Thyroid gland (tissue), 4 donors: ENCODE measurements at regions not wholly inside any gene's neighbourhood (a gene's known extent, or its start where the extent isn't known, plus 50 kb on each side); places are given as distances from the start of the nearest gene placed in this dataset.

ENCODE experiments used
- DNase-seq, 2 donors: peaks; one replicate each; pipeline ENCODE4 v3.0.0-alpha.2; 2019
- H3K27ac ChIP-seq, 3 donors: fragments of 200-600 bp; sonication (generic); 1 replicate in 2 of 3; 2 replicates in 1 of 3; pipeline ENCODE4 v1.5.1; 2016 to 2019; ENCODE audit warnings: mild to moderate bottlenecking in 1 of 3, moderate library complexity in 1 of 3
- H3K27me3 ChIP-seq: fragments of 200-600 bp; sonication (generic); one replicate; pipeline ENCODE4 v1.5.1; 2019
- H3K36me3 ChIP-seq, 2 donors: fragments of 200-600 bp; sonication (generic); one replicate each; pipeline ENCODE4 v1.5.1; 2016 to 2019
- H3K4me1 ChIP-seq, 2 donors: fragments of 200-600 bp; sonication (generic); one replicate each; pipeline ENCODE4 v1.5.1; 2017 to 2019
- H3K4me3 ChIP-seq, 3 donors: fragments of 200-600 bp; sonication (generic); replicated peaks in 1 of 3; 1 replicate in 2 of 3; 2 replicates in 1 of 3; pipeline ENCODE4 v1.5.1; 2016; ENCODE audit warnings: mild to moderate bottlenecking in 1 of 3
- H3K9me3 ChIP-seq: fragments of 200-600 bp; sonication (generic); one replicate; pipeline ENCODE4 v1.5.1; 2017
- CTCF ChIP-seq, 6 experiments: fragments of 200-600 bp in 3 of 6; fragments of 450-650 bp in 3 of 6; sonication (generic) in 3 of 6; IDR thresholded peaks; one replicate each; pipeline ENCODE4 v1.5.1; 2016 to 2019; ENCODE audit warnings: antibody characterized with exemption in 6 of 6, mild to moderate bottlenecking in 2 of 6, inconsistent platforms in 1 of 6, moderate library complexity in 1 of 6
- POLR2A ChIP-seq, 2 donors: fragments of 450-650 bp; IDR thresholded peaks; one replicate each; pipeline ENCODE4 v1.6.1; 2017; ENCODE audit warnings: antibody characterized with exemption in 2 of 2, mild to moderate bottlenecking in 2 of 2, moderate library complexity in 1 of 2
- WGBS, 2 donors: methylation state at CpG; one replicate each; pipeline ENCODE4 v1.1.5; 2017; 5-methylcytosine and 5-hydroxymethylcytosine counted together
- intact Hi-C: fragments of 100-400 bp; cut with DNase I; formaldehyde crosslinking; loops from one replicate; pipeline ENCODE4 v1.15.1; 2023

GRCh38 chr3:190718097-190718496, 144.4 kb downstream of the GMNC start:
- no peak overlapping the region for H3K27ac ChIP-seq
- DNase-seq, result no peak
- H3K9me3 ChIP-seq, result no peaks in the 10 kb centered on the region
- H3K4me3 ChIP-seq, result no peak overlapping the region
- H3K36me3 ChIP-seq, result no peaks in the 10 kb centered on the region
- no peaks in the 10 kb centered on the region for H3K4me1 ChIP-seq
- no peak for TF ChIP-seq POLR2A (IDR thresholded peaks at IDR 0.05)
- no peak for TF ChIP-seq CTCF (IDR thresholded peaks at IDR 0.05)
- no peaks in the 10 kb centered on the region for H3K27me3 ChIP-seq
- 73 to 80% methylated on average over 5 of the region's 5 CpGs for WGBS, 2 donors
- intact Hi-C loops, result no loop called here

- no peaks in the 10 kb centered on the region for H3K4me1 ChIP-seq
- no peak overlapping the region for H3K4me3 ChIP-seq
- TF ChIP-seq CTCF (IDR thresholded peaks at IDR 0.05) (no peak), POLR2A (IDR thresholded peaks at IDR 0.05) (no peak)
- H3K27ac ChIP-seq, result no peak overlapping the region
- no peaks in the 10 kb centered on the region for H3K27me3 ChIP-seq
- no peak for DNase-seq
- 80 to 82% methylated on average over 3 of the region's 3 CpGs for WGBS, 2 donors
- intact Hi-C loops, result no loop called here
- no peaks in the 10 kb centered on the region for H3K9me3 ChIP-seq
- no peaks in the 10 kb centered on the region for H3K36me3 ChIP-seq
These were observed 145.5 kb downstream of the GMNC start for GRCh38 chr3:190716961-190717360.

GRCh38 chr3:190716211-190716610, 146.3 kb downstream of the GMNC start:
- Histone ChIP-seq H3K27ac (no peak overlapping the region), H3K27me3 (no peaks in the 10 kb centered on the region), H3K4me1 (no peaks in the 10 kb centered on the region), H3K4me3 (no peak overlapping the region), H3K36me3 (no peaks in the 10 kb centered on the region), H3K9me3 (no peaks in the 10 kb centered on the region)
- intact Hi-C loops, result no loop called here
- DNase-seq, result no peak
- 63 to 76% methylated on average over 2 of the region's 2 CpGs for WGBS, 2 donors
- TF ChIP-seq CTCF (IDR thresholded peaks at IDR 0.05), result no peak
- TF ChIP-seq POLR2A (IDR thresholded peaks at IDR 0.05), result no peak

GRCh38 chr3:190710723-190711122, 151.8 kb downstream of the GMNC start:
- 93 to 96% methylated on average over 3 of the region's 3 CpGs for WGBS, 2 donors
- Histone ChIP-seq H3K9me3 (no peaks in the 10 kb centered on the region), H3K36me3 (no peaks in the 10 kb centered on the region), H3K4me3 (no peak overlapping the region), H3K4me1 (no peaks in the 10 kb centered on the region), H3K27me3 (no peaks in the 10 kb centered on the region), H3K27ac (no peak overlapping the region)
- intact Hi-C loops, result no loop called here
- no peak for DNase-seq
- no peak for TF ChIP-seq CTCF (IDR thresholded peaks at IDR 0.05)
- TF ChIP-seq POLR2A (IDR thresholded peaks at IDR 0.05), result no peak

- WGBS, 2 donors, result 54 to 56% methylated on average over 2 of the region's 2 CpGs
- intact Hi-C loops, result no loop called here
These were observed 153.1 kb downstream of the GMNC start for GRCh38 chr3:190709351-190709773.

More at GRCh38 chr3:190709351-190709773, 153.1 kb downstream of the GMNC start:
- Histone ChIP-seq H3K27ac (no peak overlapping the region), H3K4me1 (no peaks in the 10 kb centered on the region), H3K36me3 (no peaks in the 10 kb centered on the region), H3K4me3 (no peak overlapping the region), H3K9me3 (no peaks in the 10 kb centered on the region), H3K27me3 (no peaks in the 10 kb centered on the region)
- TF ChIP-seq CTCF (IDR thresholded peaks at IDR 0.05), result no peak
- DNase-seq, result no peak
